ENCODE measurements at regions not wholly inside any gene's neighbourhood (a gene's known extent, or its start where the extent isn't known, plus 50 kb on each side); places are given as distances from the start of the nearest gene placed in this dataset.

DNA sequence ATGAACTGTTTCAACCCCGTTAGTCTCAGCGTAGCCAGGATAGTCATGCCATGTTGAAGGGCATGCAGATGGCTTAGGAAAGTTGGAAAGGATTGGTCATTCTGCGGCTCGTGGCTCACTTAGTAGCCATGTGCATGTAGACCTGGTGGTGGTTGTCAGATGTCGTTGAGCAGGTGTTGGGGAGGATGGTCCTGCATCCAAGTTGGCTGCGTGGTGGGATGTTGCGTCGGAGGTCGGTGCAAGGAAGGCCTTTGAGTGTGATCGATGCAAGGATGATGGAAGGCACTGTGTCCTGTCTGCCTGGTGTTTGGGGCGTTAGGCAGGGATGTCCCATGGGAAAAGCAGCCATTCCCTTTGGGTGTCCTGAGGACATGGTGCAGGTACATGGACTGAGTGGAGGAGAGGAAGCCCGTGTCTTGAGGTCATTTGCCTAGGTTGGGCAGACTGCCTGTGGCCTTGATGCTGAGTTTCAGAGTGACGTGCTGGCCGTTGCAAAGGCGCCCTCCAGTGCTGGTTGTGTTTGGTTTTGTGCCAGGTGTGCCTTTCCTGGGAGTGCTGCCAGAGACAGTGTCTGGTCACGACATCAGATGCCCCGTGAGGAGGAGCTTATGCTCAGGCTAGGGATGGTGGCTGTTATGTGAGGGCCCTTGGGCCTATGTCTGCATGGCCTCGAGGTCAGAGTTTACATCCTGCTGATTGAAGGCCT, 103.4 kb downstream of the SNRPN start:
- TF ChIP-seq, protein P1, sequence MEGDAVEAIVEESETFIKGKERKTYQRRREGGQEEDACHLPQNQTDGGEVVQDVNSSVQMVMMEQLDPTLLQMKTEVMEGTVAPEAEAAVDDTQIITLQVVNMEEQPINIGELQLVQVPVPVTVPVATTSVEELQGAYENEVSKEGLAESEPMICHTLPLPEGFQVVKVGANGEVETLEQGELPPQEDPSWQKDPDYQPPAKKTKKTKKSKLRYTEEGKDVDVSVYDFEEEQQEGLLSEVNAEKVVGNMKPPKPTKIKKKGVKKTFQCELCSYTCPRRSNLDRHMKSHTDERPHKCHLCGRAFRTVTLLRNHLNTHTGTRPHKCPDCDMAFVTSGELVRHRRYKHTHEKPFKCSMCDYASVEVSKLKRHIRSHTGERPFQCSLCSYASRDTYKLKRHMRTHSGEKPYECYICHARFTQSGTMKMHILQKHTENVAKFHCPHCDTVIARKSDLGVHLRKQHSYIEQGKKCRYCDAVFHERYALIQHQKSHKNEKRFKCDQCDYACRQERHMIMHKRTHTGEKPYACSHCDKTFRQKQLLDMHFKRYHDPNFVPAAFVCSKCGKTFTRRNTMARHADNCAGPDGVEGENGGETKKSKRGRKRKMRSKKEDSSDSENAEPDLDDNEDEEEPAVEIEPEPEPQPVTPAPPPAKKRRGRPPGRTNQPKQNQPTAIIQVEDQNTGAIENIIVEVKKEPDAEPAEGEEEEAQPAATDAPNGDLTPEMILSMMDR (IDR thresholded peaks at IDR 0.05), result no peak
- no peak for TF ChIP-seq POLR2A (IDR thresholded peaks at IDR 0.05)
- TF ChIP-seq POLR2AphosphoS5 (IDR thresholded peaks at IDR 0.05), result no peak
